ENCODE measurements at regions not wholly inside any gene's neighbourhood (a gene's known extent, or its start where the extent isn't known, plus 50 kb on each side); places are given as distances from the start of the nearest gene placed in this dataset.

GRCh38 chr1:201593200-201593921 lies 54.4 kb downstream of the NAV1 start:
- H3K9me3 Mint-ChIP-seq (ENCODE audit: low read depth, unreplicated experiment) = no peaks in the 10 kb centered on the region
- H3K27me3 Mint-ChIP-seq (ENCODE audit: unreplicated experiment) = peaks cover 60% of the 10 kb centered on the region
- BruUV-seq (replicated peaks) = no TSS peak
- no peak overlapping the region for H3K27ac Mint-ChIP-seq (ENCODE audit: unreplicated experiment)
- DNase-seq = no peak
- CTCF ChIA-PET = interaction anchor here (1.5 kb wide), 1 partner anchor 9 kb away, joined by 5 read pairs; no protein-coding TSS in a partner anchor
- no peak overlapping the region for H3K4me3 Mint-ChIP-seq (ENCODE audit: low read depth, unreplicated experiment)
- intact Hi-C loops (cut with micrococcal nuclease; ENCODE audit: unreplicated experiment) = no loop called here
- H3K4me1 Mint-ChIP-seq (ENCODE audit: low read depth, unreplicated experiment) = peaks cover 25% of the 10 kb centered on the region
- H3K36me3 Mint-ChIP-seq (ENCODE audit: insufficient read depth, unreplicated experiment) = peaks cover 5% of the 10 kb centered on the region
- TF ChIP-seq CTCF (IDR thresholded peaks at IDR 0.05; ENCODE audit: unreplicated experiment) = no peak

- Mint-ChIP-seq H3K4me1 (ENCODE audit: low read depth, unreplicated experiment) (peaks cover 29% of the 10 kb centered on the region), H3K27ac (ENCODE audit: unreplicated experiment) (no peak overlapping the region), H3K27me3 (ENCODE audit: unreplicated experiment) (peaks cover 60% of the 10 kb centered on the region), H3K36me3 (ENCODE audit: insufficient read depth, unreplicated experiment) (peaks cover 5% of the 10 kb centered on the region), H3K9me3 (ENCODE audit: low read depth, unreplicated experiment) (no peaks in the 10 kb centered on the region), H3K4me3 (ENCODE audit: low read depth, unreplicated experiment) (no peak overlapping the region)
- DNase-seq = peak; percentile 24
- BruUV-seq (replicated peaks) = no TSS peak
- TF ChIP-seq CTCF (IDR thresholded peaks at IDR 0.05; ENCODE audit: unreplicated experiment) = no peak
- intact Hi-C loops (cut with micrococcal nuclease; ENCODE audit: unreplicated experiment) = no loop called here
- CTCF ChIA-PET = interaction anchor here (0.7 to 1.5 kb wide), 3 partner anchors 10 to 56 kb away, joined by 3 to 5 read pairs (median 3); partner anchors contain the start of gene NAV1
Measured at GRCh38 chr1:201594575-201595245, 55.8 kb downstream of the NAV1 start.

- Mint-ChIP-seq H3K27me3 (ENCODE audit: unreplicated experiment) (peaks cover 59% of the 10 kb centered on the region), H3K9me3 (ENCODE audit: low read depth, unreplicated experiment) (no peaks in the 10 kb centered on the region), H3K4me1 (ENCODE audit: low read depth, unreplicated experiment) (peaks cover 29% of the 10 kb centered on the region), H3K36me3 (ENCODE audit: insufficient read depth, unreplicated experiment) (peaks cover 5% of the 10 kb centered on the region), H3K27ac (ENCODE audit: unreplicated experiment) (no peak overlapping the region), H3K4me3 (ENCODE audit: low read depth, unreplicated experiment) (no peak overlapping the region)
- intact Hi-C loops (cut with micrococcal nuclease; ENCODE audit: unreplicated experiment) = no loop called here
- DNase-seq = no peak
- BruUV-seq (replicated peaks) = no TSS peak
- CTCF ChIA-PET = interaction anchor here (1.1 kb wide), 1 partner anchor 44 kb away, joined by 3 read pairs; no protein-coding TSS in a partner anchor
- TF ChIP-seq CTCF (IDR thresholded peaks at IDR 0.05; ENCODE audit: unreplicated experiment) = no peak
Measured at GRCh38 chr1:201595381-201595780, 56.5 kb downstream of the NAV1 start.

GRCh38 chr1:201596101-201596868 lies 57.4 kb downstream of the NAV1 start:
- Mint-ChIP-seq H3K9me3 (ENCODE audit: low read depth, unreplicated experiment) (no peaks in the 10 kb centered on the region), H3K4me3 (ENCODE audit: low read depth, unreplicated experiment) (no peak overlapping the region), H3K27ac (ENCODE audit: unreplicated experiment) (no peak overlapping the region), H3K27me3 (ENCODE audit: unreplicated experiment) (peaks cover 50% of the 10 kb centered on the region), H3K4me1 (ENCODE audit: low read depth, unreplicated experiment) (peaks cover 29% of the 10 kb centered on the region), H3K36me3 (ENCODE audit: insufficient read depth, unreplicated experiment) (peaks cover 5% of the 10 kb centered on the region)
- CTCF ChIA-PET = interaction anchor here (1.6 kb wide), 1 partner anchor 90 kb away, joined by 7 read pairs; no protein-coding TSS in a partner anchor
- DNase-seq = no peak
- TF ChIP-seq CTCF (IDR thresholded peaks at IDR 0.05; ENCODE audit: unreplicated experiment) = no peak
- no TSS peak for BruUV-seq (replicated peaks)
- intact Hi-C loops (cut with micrococcal nuclease; ENCODE audit: unreplicated experiment) = no loop called here
